ENCODE measurements at regions not wholly inside any gene's neighbourhood (a gene's known extent, or its start where the extent isn't known, plus 50 kb on each side); places are given as distances from the start of the nearest gene placed in this dataset.

DNA sequence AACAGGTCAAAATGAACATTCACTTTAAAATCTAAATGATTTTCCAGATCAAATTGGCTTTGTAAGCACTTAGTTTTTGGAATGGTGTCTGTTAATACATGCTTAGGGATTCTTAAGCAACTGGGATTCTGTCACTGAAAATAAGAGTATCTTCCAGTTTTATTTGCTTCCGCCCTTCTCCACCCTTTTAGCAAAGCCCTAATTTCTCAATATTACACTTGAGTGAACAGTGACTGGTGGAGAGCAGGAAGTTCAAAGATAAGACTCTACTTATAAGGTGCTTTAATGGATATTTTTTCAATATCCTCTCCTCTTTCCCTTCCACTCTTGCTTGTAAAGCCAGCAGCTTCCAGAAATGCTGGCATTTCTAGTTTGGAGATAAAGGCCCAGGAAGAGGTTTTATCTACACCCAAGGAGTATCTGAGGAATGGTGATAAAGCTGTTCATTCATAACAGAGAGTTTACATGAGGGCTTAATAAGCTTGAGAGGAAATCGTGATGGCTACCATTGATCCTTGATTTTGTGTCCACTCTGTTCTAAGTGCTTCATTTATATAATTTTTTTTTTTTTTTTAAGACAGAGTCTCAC lies 265.9 kb upstream of the PRICKLE1 start (continued):
- TF ChIP-seq CUX1 (IDR thresholded peaks at IDR 0.05; ENCODE audit: insufficient replicate concordance, low read depth, low read length) (no peak), SPI1 (IDR thresholded peaks at IDR 0.05; ENCODE audit: borderline replicate concordance, insufficient read depth, low read depth, low read length) (no peak), FOXM1 (IDR thresholded peaks at IDR 0.05; ENCODE audit: low read depth, low read length) (no peak), TAF1 (IDR thresholded peaks at IDR 0.05; ENCODE audit: borderline replicate concordance, low read depth, low read length) (no peak), NKRF (conservative IDR thresholded peaks at IDR 0.05) (no peak), NFYB (IDR thresholded peaks at IDR 0.05; ENCODE audit: insufficient read depth, low read depth, low read length) (no peak), SIN3A (IDR thresholded peaks at IDR 0.05; ENCODE audit: low read depth, low read length) (no peak), RUNX3 (IDR thresholded peaks at IDR 0.05; ENCODE audit: low read length) (no peak), CBFB (IDR thresholded peaks at IDR 0.05; ENCODE audit: low read depth) (no peak), CHD4 (IDR thresholded peaks at IDR 0.05) (no peak), RBBP5 (conservative IDR thresholded peaks at IDR 0.05) (no peak), EED (IDR thresholded peaks at IDR 0.05; ENCODE audit: low read depth) (no peak), CREB1 (IDR thresholded peaks at IDR 0.05; ENCODE audit: low read depth) (no peak), ATF7 (IDR thresholded peaks at IDR 0.05; ENCODE audit: low read depth) (no peak)

Data from GM12878 (cell line).